GM18909 (cell line): ENCODE measurements at regions not wholly inside any gene's neighbourhood (a gene's known extent, or its start where the extent isn't known, plus 50 kb on each side); places are given as distances from the start of the nearest gene placed in this dataset.

Experiments used
- ATAC-seq: cut with Tn5 transposase; IDR thresholded peaks from one replicate; pipeline ENCODE4 v1.9.1; 2021; ENCODE audit warnings: mild to moderate bottlenecking; ENCODE audit not compliant: unreplicated experiment, poor library complexity

DNA sequence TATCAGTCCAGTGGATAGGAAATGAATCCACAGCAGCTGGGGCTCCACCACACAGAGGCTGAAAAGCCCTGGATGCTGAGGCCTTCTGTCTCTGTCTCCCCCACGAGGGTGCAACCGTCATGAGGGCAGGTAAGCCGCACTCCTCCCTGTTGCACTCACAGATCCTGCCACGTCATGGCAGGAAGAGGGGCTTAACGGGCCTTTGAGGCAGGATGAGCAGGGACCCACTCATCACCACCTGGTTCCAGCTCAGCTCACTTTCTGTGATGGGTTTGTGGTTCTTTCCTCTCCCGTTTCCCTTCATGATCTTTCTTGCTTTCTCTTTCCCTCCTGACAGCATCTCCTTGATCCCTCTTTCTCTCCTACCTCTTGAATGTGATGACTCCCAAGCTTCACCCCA, 575.2 kb downstream of the CCDC171 start:
- no peak for ATAC-seq

DNA sequence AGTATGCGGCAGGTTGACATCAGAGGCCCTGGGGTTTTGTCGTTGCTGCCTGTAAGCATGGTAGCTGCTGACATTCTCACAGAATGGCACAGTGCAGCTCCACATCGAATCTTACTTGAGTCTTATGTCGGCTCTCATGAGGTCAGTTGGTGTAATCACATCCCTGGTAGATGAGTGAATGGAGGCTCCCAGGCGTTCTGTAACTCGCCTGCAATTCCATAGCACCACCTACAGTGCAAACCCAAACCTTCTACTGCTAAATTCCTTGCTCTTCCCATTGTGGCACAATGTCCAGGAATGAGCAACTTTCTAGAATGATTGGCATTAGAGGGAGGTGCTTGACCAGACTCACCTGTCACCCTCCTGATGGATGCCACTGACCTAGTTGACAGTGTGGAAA, 578.4 kb downstream of the CCDC171 start:
- ATAC-seq = no peak

DNA sequence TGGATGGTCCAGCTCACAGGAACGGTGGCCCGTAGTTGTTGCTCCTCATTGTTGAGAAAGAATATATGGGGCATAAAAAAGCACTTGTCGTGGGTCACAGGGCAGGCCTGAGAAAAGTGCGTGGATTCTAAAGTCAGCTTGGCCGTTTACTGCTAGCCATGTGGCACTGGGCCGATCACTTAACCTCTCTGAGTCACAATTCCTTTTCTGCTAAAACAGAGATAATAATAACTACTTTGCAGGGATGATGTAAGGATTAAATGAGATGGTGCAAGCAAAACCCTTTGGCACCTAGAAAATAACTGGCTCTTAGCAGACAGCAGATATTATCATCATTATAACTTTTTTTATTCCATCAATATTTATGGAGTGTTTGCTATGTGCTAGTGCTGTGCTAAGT, 579.7 kb downstream of the CCDC171 start:
- no peak for ATAC-seq

DNA sequence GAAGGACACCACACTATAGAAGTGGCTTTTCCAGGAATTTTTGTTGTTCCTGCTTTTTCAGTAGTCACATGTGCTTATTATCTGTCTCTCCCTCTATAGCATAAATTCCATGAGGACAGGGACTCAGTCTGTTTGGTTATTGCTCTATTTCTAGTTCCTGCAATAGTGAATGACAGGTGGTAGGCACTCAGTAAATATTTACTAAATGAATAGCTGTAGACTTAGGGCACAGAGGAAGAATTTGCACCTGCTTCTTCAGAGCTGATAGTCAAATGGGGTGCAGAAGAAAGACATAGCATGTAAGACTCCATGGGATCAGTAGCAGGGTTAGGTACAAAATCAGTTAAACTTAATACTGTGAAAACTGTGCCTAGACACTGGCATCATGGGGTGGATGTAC, 580.2 kb downstream of the CCDC171 start:
- no peak for ATAC-seq

- peak; percentile 84 for ATAC-seq
Measured at GRCh38 chr9:16133556-16134227, 580.8 kb downstream of the CCDC171 start.

- ATAC-seq = no peak
Measured at GRCh38 chr9:16134351-16134750, 581.5 kb downstream of the CCDC171 start.

DNA sequence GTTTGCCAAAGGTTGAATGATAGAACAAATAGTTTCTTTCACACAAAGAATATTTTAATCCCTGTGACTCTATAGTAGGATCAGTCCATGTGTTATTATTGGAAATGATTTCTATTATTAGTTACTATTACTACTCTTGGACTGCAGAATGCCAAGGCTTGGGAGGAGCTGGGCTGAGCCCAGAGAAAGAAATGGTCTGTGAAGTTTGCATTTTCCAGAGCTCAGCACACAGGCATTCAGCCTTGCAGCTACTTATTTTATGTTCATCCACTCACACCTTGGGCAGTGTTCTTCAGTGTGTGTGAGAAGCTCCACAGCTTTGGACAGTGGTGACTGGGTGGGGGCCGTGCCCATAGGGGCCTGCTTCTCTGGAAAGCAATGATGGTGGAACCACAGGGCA, 583.1 kb downstream of the CCDC171 start:
- no peak for ATAC-seq

DNA sequence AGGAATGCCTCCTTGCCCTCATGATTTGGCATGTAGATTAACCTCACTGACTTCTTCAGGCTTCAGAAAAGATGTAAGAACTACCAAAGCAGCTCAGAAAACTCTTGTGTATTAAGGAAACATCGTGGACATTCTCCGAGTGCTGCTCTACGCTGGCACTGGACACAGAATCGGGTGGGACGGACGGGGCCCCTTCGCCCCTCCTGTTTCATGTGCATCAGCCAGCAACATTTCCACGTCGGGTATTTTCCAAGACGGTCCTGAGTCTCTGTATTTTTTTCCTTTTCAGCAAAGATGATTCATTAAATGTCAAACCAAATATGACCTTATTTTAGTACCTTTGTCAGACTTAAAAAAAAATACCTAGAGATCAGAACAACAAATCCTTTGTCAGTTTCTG, 583.6 kb downstream of the CCDC171 start:
- no peak for ATAC-seq

DNA sequence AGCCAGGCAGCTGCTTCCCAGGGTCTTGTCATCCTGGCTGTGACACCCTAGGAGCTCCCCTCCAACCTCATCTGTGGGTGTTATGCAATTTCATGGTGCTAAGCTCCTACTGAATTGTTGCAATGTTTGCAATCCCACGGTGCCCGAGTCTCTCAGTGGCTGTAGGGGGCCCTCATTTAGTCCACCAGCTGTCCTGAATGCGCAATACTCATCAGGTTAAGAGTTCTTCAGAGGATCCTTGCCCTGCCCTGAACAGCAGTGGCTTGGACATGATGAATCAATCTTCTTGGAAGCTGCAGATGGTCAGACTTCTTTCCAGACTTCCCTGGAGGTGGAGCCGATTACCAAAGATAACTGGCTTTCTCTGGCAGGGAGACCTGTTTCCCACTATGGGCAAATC, 584.1 kb downstream of the CCDC171 start:
- ATAC-seq = no peak

- ATAC-seq = no peak
Measured at GRCh38 chr9:16138561-16139491, 586.0 kb downstream of the CCDC171 start.

GRCh38 chr9:16139774-16140173, 586.9 kb downstream of the CCDC171 start:
- no peak for ATAC-seq

DNA sequence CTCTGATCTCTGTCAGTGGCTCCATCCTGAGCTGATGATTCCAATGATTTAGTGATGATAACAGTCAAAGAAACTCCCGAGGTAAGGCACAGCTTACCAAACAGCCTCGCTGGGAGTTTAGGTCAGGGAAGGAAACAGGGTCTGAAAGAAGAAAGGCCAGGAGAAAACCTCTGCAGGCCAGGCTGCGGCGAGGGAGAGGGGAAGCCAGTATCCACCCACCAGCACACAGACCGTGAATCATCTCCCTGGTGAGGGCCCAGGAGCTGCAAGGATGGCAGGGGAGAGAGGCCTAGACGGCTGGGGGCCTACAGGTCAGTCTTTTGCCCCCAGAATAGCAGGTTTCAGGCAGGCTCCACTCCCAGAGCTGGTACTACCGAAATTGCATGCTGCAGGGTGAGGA, 590.5 kb downstream of the CCDC171 start:
- ATAC-seq = no peak

DNA sequence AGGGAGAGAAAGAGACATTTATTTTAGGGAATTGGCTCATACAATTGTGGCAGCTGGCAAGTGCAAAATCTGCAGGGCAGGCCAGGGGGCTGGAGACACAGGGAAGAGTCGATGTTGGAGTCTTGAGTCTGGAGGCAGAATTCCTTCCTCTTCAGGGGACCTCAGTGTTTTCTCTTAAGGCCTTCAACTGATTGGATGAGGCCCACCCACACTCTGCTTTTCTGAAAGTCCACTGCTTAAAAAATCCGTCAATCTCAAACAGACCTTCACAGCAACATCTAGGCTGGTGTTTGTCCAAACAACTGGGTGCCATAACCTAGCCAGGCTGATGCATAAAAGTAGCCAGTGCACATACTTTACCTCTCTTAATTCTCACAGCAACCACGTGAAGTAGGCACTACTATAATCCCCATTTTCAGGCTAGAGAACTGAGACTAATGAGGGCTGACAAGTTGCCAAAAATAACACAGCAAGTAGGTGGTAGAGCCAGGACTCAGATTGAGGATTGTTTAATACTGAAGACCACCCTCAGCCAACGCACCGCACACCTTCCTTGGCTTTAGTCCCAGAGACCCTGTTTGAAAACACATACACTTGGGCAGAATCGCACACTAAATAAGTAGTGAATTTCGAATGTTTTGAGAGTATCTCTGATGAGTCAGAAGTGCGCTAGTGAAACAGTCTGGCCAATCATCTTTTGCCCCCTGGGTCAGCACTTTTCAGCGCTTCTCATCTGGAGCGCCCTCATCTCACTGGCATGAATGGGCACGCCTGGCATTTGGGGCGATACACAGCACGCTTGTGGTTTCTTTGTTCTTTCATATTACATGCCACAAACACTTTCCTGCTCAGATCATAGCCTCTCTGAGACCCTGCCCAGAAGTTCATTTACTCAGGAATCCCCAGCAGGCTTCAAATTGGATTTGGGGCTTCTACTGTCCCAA, 591.4 kb downstream of the CCDC171 start:
- no peak for ATAC-seq

DNA sequence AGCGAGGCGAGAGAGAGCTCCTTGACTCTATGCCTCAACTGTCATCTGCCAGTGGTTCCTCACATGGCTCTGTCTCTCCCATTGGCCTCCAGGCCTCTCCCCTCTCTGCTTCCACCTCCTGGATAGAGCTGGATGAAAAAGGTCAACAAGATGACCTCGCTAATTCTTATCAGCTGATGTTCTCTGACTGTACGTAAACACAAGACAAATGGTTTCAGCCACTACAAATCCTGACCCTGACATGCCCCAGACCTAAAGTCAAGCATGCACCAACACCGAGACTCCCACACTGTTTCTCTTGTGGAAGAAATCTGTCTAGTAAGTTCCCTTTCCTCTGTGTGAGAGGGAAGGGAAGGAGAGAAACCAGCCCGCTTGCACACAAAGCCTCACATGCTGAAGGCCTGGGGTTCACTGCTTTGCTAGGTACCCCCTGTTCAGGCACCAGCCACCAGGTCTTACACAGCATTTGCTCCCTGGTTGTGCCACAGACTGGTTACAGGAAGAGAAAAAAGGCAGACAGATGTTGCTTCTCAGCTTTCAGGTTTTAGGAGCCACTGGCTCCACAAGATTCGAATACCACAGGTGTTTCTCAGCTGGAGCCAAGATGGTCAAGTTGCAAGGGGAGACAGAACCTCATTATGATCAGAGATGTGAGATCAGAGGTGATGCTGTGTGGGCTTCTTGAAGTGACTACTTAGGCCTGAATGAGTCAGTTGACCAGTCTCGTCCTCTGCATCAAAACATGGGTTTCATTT, 592.5 kb downstream of the CCDC171 start:
- ATAC-seq = no peak

GRCh38 chr9:16147726-16148125, 594.9 kb downstream of the CCDC171 start:
- ATAC-seq = no peak

- ATAC-seq = no peak
Measured at GRCh38 chr9:16150501-16150900, 597.7 kb downstream of the CCDC171 start.

DNA sequence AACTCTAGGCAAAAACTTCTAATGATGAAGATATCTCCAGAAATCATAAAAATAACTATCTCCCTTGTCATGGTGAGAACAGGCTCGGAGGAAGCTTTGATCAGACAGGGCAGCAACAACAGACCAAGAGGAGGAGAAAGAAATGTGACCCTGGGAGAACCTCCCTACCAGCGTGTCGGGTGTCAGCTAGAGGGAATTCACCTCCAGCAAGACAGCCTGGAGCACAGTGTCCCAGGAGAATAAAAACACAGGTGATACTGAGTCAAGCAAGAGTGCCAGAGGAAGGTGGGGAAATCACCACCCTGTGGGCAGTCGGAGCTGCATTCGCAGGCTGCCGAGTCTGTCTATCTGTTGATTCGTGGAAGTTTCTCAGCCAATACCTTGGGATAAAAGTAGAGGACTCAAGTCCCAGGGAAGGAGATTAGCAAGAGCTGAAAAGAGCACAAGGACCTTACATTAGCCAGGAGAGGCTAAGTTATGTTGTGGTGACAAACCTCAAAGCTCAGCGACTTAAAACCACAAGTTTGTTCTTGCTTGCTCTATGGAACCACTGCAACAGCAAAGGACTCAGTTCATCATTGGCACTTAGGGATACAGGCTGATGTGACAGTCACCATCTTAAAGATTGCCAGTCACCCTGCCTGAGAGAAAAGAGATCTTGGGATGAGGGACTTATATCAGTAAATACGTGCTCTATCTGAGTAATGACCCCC, 598.3 kb downstream of the CCDC171 start:
- ATAC-seq = no peak

GRCh38 chr9:16152276-16153101, 599.6 kb downstream of the CCDC171 start:
- no peak for ATAC-seq
